ENCODE measurements at regions not wholly inside any gene's neighbourhood (a gene's known extent, or its start where the extent isn't known, plus 50 kb on each side); places are given as distances from the start of the nearest gene placed in this dataset.
"Not testable (repeated sequence)": the region's sequence is repeated elsewhere in the genome, so short reads cannot be mapped to it uniquely, and the experiment has no call there.

- H3K36me3 ChIP-seq (replicated peaks in 1 of 2; ENCODE audit: insufficient read depth in 1 of 2, low read depth in 2 of 2): no peaks in the 10 kb centered on the region
- 49 to 54% methylated on average over 4 of the region's 4 CpGs for WGBS, 2 donors
- H3K9me3 ChIP-seq: no peaks in the 10 kb centered on the region
- H3K27me3 ChIP-seq: no peaks in the 10 kb centered on the region
- H3K4me3 ChIP-seq: no peak overlapping the region
- ATAC-seq (no peak), DNase-seq (no peak)
- peaks cover 9% of the 10 kb centered on the region for H3K4me1 ChIP-seq
- H3K27ac ChIP-seq: peak overlapping the region in 2 of 4 donors; percentile 16 to 23
- intact Hi-C loops (cut with DNase I): no loop called here
- TF ChIP-seq, protein P1, sequence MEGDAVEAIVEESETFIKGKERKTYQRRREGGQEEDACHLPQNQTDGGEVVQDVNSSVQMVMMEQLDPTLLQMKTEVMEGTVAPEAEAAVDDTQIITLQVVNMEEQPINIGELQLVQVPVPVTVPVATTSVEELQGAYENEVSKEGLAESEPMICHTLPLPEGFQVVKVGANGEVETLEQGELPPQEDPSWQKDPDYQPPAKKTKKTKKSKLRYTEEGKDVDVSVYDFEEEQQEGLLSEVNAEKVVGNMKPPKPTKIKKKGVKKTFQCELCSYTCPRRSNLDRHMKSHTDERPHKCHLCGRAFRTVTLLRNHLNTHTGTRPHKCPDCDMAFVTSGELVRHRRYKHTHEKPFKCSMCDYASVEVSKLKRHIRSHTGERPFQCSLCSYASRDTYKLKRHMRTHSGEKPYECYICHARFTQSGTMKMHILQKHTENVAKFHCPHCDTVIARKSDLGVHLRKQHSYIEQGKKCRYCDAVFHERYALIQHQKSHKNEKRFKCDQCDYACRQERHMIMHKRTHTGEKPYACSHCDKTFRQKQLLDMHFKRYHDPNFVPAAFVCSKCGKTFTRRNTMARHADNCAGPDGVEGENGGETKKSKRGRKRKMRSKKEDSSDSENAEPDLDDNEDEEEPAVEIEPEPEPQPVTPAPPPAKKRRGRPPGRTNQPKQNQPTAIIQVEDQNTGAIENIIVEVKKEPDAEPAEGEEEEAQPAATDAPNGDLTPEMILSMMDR (IDR thresholded peaks at IDR 0.05): no peak
- TF ChIP-seq POLR2A (IDR thresholded peaks at IDR 0.05): no peak
These were observed 281.1 kb upstream of the AMIGO2 start for GRCh38 chr12:47360771-47361388.

GRCh38 chr12:47360093-47360480 is 280.3 kb upstream of the AMIGO2 start:
- intact Hi-C loops (cut with DNase I): no loop called here
- DNase-seq (no peak), ATAC-seq (no peak)
- H3K27ac ChIP-seq: peak overlapping the region in 1 of 4 donors; percentile 14
- H3K4me1 ChIP-seq: peaks cover 9% of the 10 kb centered on the region
- no peaks in the 10 kb centered on the region for H3K27me3 ChIP-seq
- H3K9me3 ChIP-seq: no peaks in the 10 kb centered on the region
- H3K36me3 ChIP-seq (replicated peaks in 1 of 2; ENCODE audit: insufficient read depth in 1 of 2, low read depth in 2 of 2): no peaks in the 10 kb centered on the region
- no peak overlapping the region for H3K4me3 ChIP-seq
- WGBS, 2 donors: 48 to 56% methylated on average over 1 of the region's 1 CpG
- TF ChIP-seq, protein P1 (IDR thresholded peaks at IDR 0.05): no peak
- no peak for TF ChIP-seq POLR2A (IDR thresholded peaks at IDR 0.05)

- intact Hi-C loops (cut with DNase I): no loop called here
- Histone ChIP-seq H3K4me1 (peaks cover 9% of the 10 kb centered on the region), H3K27me3 (no peaks in the 10 kb centered on the region), H3K36me3 (replicated peaks in 1 of 2; ENCODE audit: insufficient read depth in 1 of 2, low read depth in 2 of 2) (no peaks in the 10 kb centered on the region), H3K4me3 (no peak overlapping the region), H3K9me3 (no peaks in the 10 kb centered on the region), H3K27ac (no peak overlapping the region)
- DNase-seq (no peak), ATAC-seq (no peak)
- TF ChIP-seq, protein P1 (IDR thresholded peaks at IDR 0.05): no peak
- no peak for TF ChIP-seq POLR2A (IDR thresholded peaks at IDR 0.05)
- WGBS, 2 donors: 86 to 94% methylated on average over 7 of the region's 7 CpGs
These were observed 279.7 kb upstream of the AMIGO2 start for GRCh38 chr12:47359310-47360092.

DNA sequence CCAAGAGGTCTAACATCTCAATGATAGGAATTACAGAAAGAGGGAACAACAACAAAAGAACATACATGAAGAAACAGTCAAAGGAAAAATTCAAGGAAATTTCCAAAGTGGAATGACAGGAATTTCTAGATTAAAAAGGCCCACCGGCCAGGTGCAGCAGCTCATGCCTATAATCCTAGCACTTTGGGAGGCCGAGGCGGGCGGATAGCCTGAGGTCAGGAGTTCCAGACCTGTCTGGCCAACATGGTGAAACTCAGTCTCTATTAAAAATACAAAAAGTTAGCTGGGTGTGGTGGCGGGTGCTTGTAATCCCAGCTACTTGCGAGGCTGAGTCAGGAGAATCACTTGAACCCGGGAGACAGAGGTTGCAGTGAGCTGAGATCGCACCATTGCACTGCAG is 277.2 kb upstream of the AMIGO2 start:
- H3K36me3 ChIP-seq (replicated peaks in 1 of 2; ENCODE audit: insufficient read depth in 1 of 2, low read depth in 2 of 2); H3K4me1 ChIP-seq; H3K4me3 ChIP-seq; H3K27ac ChIP-seq; DNase-seq; intact Hi-C loops (cut with DNase I); ATAC-seq; H3K9me3 ChIP-seq; H3K27me3 ChIP-seq: not testable (repeated sequence)
- WGBS, 2 donors: 83 to 88% methylated on average over 8 of the region's 8 CpGs

GRCh38 chr12:47356129-47356700 is 276.5 kb upstream of the AMIGO2 start:
- ATAC-seq: no peak
- 61 to 72% methylated on average over 3 of the region's 3 CpGs for WGBS, 2 donors
- intact Hi-C loops (cut with DNase I): no loop called here
- Histone ChIP-seq H3K9me3 (no peaks in the 10 kb centered on the region), H3K4me3 (no peak overlapping the region), H3K36me3 (replicated peaks in 1 of 2; ENCODE audit: insufficient read depth in 1 of 2, low read depth in 2 of 2) (no peaks in the 10 kb centered on the region), H3K4me1 (no peaks in the 10 kb centered on the region), H3K27me3 (no peaks in the 10 kb centered on the region), H3K27ac (peak overlapping the region in 1 of 4 donors; percentile 39)
- DNase-seq: peak in 1 of 4 donors; percentile 27
- TF ChIP-seq POLR2A (IDR thresholded peaks at IDR 0.05): no peak
- TF ChIP-seq, protein P1 (IDR thresholded peaks at IDR 0.05): no peak
